ENCODE measurements at regions not wholly inside any gene's neighbourhood (a gene's known extent, or its start where the extent isn't known, plus 50 kb on each side); places are given as distances from the start of the nearest gene placed in this dataset.

- no TSS peak for BruUV-seq (replicated peaks)
- Histone ChIP-seq H3K27ac (no peak overlapping the region), H3K9me3 (ENCODE audit: insufficient read depth, low read depth) (no peaks in the 10 kb centered on the region), H3F3A (ENCODE audit: insufficient read depth, low read depth) (no peaks in the 10 kb centered on the region), H4K20me1 (ENCODE audit: insufficient read depth) (no peaks in the 10 kb centered on the region), H2AFZ (no peak overlapping the region), H3K4me3 (no peak overlapping the region), H3K9me2 (ENCODE audit: insufficient read depth) (no peaks in the 10 kb centered on the region), H3K36me3 (ENCODE audit: low read depth) (no peaks in the 10 kb centered on the region), H3K4me2 (no peak overlapping the region), H3K27me3 (ENCODE audit: insufficient read depth, low read depth) (no peaks in the 10 kb centered on the region), H3K4me1 (replicated peaks; ENCODE audit: insufficient read depth) (no peaks in the 10 kb centered on the region), H3K79me2 (ENCODE audit: low read depth) (no peaks in the 10 kb centered on the region)
- intact Hi-C loops (cut with micrococcal nuclease; ENCODE audit: unreplicated experiment): no loop called here
- CTCF ChIA-PET: no interaction called here
- POLR2A ChIA-PET (ENCODE audit: unreplicated experiment): no interaction called here
- DNase-seq: no peak
- TF ChIP-seq EZH2 (IDR thresholded peaks at IDR 0.05; ENCODE audit: low read depth): no peak
Observed at GRCh38 chr16:59859676-59860402, 1125.7 kb upstream of the GOT2 start.

- no peak overlapping the region for H3K4me2 ChIP-seq
- no TSS peak for BruUV-seq (replicated peaks)
- DNase-seq: no peak
- no peaks in the 10 kb centered on the region for H3K9me2 ChIP-seq (ENCODE audit: insufficient read depth)
- TF ChIP-seq CTCF (conservative IDR thresholded peaks at IDR 0.05): no peak
- TF ChIP-seq EZH2 (IDR thresholded peaks at IDR 0.05; ENCODE audit: low read depth): no peak
- no peaks in the 10 kb centered on the region for H4K20me1 ChIP-seq (ENCODE audit: insufficient read depth)
- no peaks in the 10 kb centered on the region for H3K79me2 ChIP-seq (ENCODE audit: low read depth)
- H3K27me3 ChIP-seq (ENCODE audit: insufficient read depth, low read depth): peaks cover 8% of the 10 kb centered on the region; the same call in 1 of the 2 replicates
- no peak overlapping the region for H3K4me3 ChIP-seq
- POLR2A ChIA-PET (ENCODE audit: unreplicated experiment): no interaction called here
- H3K27ac ChIP-seq: no peak overlapping the region
- no peaks in the 10 kb centered on the region for H3K9me3 ChIP-seq (ENCODE audit: insufficient read depth, low read depth)
- H2AFZ ChIP-seq: no peak overlapping the region
- intact Hi-C loops (cut with micrococcal nuclease; ENCODE audit: unreplicated experiment): no loop called here
- no peaks in the 10 kb centered on the region for H3K4me1 ChIP-seq (replicated peaks; ENCODE audit: insufficient read depth)
- H3F3A ChIP-seq (ENCODE audit: insufficient read depth, low read depth): no peaks in the 10 kb centered on the region
- no peaks in the 10 kb centered on the region for H3K36me3 ChIP-seq (ENCODE audit: low read depth)
- CTCF ChIA-PET: no interaction called here
Observed at GRCh38 chr16:59854846-59855439, 1120.8 kb upstream of the GOT2 start.

- H3K36me3 ChIP-seq (ENCODE audit: low read depth): no peaks in the 10 kb centered on the region
- no peak for DNase-seq
- BruUV-seq (replicated peaks): no TSS peak
- CTCF ChIA-PET: no interaction called here
- no peaks in the 10 kb centered on the region for H3F3A ChIP-seq (ENCODE audit: insufficient read depth, low read depth)
- TF ChIP-seq CTCF (conservative IDR thresholded peaks at IDR 0.05): no peak
- TF ChIP-seq EZH2 (IDR thresholded peaks at IDR 0.05; ENCODE audit: low read depth): no peak
- H2AFZ ChIP-seq: no peak overlapping the region
- no peaks in the 10 kb centered on the region for H3K79me2 ChIP-seq (ENCODE audit: low read depth)
- H3K4me1 ChIP-seq (replicated peaks; ENCODE audit: insufficient read depth): no peaks in the 10 kb centered on the region
- intact Hi-C loops (cut with micrococcal nuclease; ENCODE audit: unreplicated experiment): no loop called here
- H3K27me3 ChIP-seq (ENCODE audit: insufficient read depth, low read depth): peaks cover 10% of the 10 kb centered on the region; the same call in 1 of the 2 replicates
- H3K9me3 ChIP-seq (ENCODE audit: insufficient read depth, low read depth): no peaks in the 10 kb centered on the region
- H4K20me1 ChIP-seq (ENCODE audit: insufficient read depth): no peaks in the 10 kb centered on the region
- no peaks in the 10 kb centered on the region for H3K9me2 ChIP-seq (ENCODE audit: insufficient read depth)
- no peak overlapping the region for H3K27ac ChIP-seq
- POLR2A ChIA-PET (ENCODE audit: unreplicated experiment): no interaction called here
- no peak overlapping the region for H3K4me2 ChIP-seq
- H3K4me3 ChIP-seq: no peak overlapping the region
Observed at GRCh38 chr16:59849716-59850115, 1115.6 kb upstream of the GOT2 start.

Data from PC-9 (cell line).